ENCODE measurements at regions not wholly inside any gene's neighbourhood (a gene's known extent, or its start where the extent isn't known, plus 50 kb on each side); places are given as distances from the start of the nearest gene placed in this dataset.

DNA sequence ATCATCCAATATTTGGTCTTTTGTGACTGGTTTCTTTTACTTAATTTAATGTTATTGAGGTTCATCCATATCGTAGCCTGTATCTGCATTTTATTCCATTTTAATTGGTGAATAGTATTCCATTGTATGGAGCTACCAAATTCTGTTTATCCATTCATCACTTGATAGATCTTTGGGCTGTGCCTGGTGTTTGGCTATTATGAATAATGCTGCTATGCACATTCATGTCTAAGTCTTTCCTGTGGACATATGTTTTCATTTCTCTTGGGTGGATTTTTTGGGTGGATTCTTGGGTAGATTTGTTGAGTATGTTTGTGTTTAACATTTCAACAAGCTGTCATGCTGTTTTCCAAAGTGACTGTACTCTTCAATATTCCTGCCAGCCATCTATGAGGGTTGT lies 52.5 kb upstream of the NEDD4L start:
- no peak for DNase-seq

DNA sequence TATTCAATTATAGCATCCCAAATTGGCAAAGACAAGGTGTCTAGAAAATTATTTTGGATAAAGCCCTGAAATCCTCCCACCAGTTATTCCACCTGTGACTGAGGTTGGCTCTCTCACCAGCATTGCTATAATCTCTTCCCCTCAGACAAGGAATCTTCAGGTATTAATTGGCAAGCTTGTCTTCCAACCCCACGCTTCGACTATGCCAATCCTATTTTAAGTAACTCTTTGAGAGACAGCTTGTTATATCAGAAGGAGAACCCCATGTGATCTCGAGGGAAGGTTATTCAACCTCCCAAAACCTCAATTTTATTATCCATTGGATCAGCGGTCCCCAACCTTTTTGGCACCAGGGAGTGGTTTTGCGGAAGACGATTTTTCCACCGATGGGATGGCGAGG lies 54.5 kb upstream of the NEDD4L start:
- no peak for DNase-seq

DNA sequence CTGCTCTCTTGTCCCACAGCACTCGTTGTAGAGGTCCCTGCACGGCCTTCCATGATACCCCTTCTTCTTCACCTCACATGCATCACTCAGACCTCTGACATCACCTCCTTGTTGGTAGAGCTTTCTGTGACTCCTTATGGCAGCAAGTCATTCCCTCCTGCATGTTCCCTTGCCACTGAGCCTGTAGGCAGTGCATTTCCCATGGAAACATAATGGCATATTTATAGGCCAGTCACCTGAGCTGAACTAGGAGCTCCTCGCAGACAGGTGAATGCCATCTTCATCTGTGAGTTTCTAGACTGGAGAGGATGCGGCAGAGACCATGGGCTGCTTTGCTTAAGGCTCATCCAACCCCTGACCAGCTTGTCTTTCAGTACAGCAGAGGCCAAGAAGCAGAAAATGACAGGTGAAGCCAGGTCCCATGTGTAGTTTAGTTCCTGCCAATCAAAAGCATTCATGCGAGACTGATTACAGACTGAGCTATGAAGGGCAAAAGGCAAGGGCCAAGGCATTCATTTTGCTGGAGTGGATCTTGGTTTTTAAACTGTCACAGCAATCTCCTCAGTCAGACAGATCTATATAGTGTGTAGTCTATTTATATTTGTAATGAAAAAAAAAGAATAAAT lies 59.4 kb upstream of the NEDD4L start:
- DNase-seq = no peak

DNA sequence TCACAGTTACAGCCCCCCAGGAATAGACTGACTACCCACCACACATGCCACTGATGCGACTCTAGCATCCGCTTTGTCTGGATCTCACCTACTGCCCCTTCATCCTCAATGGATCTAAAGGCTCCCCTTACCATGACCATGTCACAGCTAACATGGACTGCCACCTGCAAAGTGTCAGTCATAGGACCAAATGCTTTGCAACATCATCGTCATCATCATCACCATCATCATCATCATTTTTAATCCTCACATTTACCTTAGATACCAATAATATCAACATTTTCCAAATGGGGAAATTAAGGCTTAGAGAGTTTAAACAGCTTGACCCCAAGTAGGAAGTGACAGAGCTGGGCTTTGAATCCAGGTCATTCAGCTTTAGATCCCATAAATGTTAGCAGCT lies 60.1 kb upstream of the NEDD4L start:
- no peak for DNase-seq

DNA sequence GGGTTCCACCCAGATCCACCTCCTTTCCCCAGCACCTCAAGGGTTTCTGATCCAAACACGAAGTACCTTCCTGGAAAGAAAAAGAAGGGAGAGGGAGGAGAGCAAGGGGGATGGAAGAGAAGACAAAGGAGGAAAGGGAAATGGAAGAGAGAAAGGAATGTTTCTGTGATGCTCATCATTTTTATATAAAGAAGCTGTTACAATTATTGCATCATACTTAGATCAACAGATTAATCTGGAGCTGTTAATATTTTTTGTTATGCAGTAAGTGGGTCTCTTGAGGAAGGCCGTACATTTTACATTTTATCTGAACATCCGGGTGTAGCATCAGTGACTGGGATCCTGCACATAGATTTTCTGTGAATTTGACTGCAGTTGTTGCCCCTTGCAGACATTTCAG lies 60.6 kb upstream of the NEDD4L start:
- DNase-seq = no peak

DNA sequence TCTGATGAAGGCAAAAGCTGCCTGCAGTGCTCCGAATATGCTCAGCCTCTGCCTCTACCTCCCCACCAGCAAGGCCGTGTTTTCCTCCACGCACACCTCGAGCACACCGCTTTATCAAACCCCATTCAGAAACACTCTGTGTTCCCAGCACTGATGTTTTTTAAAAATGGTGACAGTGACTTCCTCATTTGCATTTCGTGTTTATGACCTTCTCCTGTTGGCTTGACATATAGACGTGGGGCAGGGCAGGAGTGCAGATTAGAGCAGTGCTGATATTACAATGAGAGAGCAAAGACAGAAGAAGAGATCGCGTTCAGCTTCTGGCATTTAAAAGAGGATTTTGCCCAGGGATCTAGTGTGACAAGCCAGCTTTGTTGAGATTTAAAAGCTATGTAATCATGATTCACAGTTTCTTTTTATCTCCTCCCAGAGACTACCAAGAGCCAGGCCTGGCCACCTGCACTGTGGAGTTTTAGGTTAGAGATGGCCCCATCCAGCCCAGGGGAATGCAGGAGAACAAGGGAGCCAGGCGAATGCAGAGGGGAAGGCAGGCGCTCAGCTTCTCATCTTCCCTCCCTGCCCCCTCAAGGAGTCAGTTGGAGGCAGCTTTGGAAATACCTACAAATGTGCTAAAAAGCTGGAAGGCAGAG lies 61.5 kb upstream of the NEDD4L start:
- DNase-seq = no peak

DNA sequence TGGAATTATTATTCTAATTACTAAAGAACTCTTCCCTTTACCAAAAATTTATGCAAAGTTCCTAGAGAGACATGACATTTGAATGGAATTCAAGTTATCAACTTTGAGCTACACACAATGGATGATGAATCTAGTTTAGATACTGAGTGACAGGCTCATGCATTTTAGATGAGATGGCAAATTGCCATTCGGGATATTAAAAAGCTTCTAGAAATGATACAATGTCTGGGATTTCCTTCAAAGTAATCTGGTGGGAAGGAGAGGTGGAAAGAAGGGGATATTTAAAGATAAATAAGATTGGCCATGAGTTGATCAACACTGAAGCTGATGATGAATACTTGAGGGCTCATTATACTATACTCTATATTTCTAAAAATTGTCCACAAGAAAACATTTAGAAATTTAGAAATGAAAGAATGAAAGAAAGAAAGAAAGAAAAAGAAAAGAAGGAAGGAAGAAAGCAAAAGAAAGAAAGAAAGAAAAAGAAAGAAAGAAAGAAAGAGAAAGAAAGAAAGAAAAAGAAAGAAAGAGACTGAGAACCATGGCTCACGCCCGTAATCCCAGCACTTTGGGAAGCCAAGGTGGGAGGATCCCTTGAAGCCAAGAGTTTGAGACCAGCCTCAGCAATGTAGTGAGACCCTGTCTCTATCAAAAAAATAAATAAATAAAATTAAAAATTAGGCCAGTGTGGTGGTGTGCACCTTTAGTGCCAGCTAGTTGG lies 62.6 kb upstream of the NEDD4L start:
- no peak for DNase-seq

DNA sequence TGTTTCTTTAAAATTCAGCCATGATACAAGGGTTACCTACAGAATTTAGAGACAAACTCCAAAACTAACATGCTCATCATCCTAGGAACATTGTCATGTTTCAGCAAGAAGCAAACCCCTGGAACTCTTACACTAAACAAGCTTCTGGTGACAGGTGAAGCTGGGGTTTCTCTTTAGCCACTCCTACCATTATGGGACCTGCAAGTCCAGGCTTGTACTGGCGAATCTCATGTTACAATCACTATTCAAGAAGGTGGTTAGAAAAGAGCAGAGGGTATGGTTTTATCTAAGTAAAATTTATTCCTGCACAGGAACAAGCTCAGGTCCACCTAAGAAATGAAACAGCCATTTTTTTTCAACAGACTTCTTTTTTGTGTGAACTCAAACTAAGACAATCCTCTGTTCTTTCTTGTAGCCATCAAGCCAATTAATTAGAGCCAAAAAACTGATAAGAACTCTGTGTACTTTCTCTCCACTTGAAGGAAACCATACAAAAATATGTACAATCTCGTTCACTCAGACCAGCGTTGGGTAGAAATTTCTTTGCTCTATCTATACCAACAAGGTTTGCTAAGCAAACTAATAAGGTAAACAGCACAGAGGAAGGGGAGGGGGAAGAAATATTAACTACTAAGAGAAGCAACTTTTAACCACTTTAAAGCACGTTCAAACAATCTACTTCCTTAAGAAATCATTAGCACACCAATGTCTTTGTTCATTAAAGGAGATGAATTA lies 63.3 kb upstream of the NEDD4L start:
- DNase-seq = no peak

DNA sequence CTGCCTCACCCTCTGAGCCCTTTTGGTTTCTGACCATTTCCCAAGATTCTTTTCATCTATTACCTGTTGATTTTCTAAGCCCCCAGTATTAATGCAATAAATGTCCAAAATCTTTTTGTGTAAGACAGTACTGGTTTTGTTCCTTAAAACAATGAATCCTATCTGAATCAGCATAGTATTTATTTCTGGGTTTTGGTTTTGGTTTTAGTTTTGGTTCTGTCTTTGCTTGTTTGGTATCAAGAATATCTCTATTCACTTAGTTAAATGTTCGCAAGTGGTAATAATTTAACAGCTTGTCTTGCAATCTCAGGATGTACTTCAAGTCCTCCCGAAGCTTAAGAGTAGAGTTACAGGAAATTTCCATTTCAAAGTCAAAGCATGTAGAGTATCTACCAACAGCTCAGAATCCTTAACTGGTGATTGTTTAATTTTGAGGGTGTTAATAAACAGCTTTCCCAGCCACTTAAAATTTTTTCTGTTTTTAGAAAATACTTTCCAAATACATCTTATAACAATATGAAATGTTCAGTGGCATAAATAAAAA lies 67.7 kb upstream of the NEDD4L start:
- no peak for DNase-seq

DNA sequence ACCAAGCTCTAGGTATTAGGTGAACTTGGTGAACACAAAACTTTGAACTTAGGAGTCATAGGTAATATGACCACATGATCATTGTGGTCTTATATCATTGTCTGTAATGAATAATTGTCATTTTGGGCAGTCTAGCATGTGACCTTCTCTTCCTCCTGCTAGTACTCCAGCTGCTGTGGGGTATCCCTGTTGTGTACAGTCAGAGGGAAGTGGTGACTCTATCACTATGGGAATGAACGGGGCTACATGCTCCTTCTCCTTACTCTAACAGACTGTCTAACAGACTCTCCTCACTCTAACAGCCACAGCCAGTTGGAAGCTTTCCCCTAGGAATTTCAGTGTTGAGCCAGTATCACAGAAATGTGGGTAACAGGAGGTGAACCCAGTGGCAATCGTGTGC lies 68.2 kb upstream of the NEDD4L start:
- DNase-seq = no peak

DNA sequence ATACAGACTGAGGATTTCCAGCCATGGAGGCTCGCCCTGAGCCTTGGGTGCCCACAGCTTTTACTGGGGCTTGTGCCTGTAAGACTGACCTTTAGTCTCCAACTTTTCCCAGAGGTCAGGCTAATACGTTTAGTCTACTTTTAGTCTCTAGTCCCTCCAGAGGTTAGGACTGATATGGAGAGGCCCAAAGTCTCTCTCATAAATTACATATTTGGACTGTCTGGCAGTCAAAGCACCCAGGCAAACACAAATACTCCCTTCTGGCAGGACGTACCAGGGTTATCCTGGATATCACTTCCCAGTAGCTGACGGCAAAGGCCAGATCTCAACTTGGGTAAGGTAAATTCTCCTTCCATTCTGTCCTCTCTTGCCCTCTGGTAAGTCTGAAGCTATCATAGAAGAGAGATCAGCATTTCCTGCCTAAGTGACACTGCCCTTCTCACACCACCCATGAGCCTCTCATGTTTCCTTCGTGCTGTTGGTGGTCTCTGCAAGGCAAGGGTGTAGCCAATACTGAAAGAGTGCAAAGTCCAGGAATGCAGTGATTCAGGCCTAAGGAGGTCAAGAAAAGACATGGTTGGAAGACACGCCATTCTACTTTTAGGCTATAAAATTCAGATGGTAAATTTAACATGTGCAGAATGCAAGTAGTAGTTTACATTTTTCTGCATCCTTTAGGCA lies 69.3 kb upstream of the NEDD4L start:
- no peak for DNase-seq

DNA sequence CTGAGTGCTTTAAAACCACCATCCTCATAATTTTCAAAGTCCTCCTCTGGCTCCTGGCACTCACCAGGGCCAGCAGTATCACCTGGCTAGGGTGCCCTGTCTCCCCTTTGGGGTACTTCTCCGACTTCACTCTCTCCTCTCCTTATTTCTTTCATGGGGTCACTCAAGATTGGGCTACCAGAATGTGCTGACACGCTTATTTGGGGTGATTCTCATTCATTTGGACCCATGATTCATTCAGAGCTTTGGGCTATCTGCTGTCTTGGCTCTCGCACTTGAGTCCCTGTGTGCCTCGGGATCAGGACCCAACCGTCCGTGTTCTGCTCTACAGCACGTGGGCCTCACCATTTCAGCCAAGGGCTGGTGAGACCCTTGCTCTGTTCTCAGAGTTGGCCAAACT lies 70.1 kb upstream of the NEDD4L start:
- DNase-seq = no peak

DNA sequence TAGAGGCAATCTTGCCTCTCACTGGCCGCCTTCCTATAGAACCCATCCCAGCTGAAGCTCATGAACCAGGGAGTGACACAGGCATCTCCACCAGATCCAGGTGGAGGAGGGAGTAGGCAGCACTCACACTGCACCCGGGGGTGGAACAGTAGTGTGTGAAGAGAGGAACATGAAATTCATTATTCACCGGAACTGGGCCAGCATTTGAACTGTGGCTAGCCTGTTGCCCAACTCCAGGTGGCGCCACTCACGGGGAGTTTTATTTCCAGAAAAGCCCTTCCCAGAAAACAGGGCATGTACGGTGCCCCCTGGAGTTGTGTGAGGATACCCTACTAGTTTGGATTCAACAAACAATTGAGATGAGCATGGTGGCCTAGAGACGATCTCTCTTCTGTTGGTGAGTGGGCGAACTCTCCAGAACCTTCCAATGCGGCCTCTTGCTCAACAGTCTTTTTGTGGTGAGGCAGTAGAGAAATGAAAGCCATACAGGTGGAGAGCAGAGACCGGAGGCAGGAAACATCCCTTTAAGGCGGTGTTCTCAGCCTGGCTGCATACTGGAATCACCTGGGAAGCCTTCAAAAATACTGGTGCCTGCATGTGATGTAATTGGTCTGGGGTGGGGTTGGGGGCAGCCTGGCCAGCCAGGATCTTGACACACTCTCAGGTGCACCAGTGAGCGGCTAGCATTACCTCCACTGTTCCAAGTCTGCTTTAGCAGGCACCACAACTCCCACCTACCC lies 73.5 kb upstream of the NEDD4L start:
- DNase-seq = no peak

DNA sequence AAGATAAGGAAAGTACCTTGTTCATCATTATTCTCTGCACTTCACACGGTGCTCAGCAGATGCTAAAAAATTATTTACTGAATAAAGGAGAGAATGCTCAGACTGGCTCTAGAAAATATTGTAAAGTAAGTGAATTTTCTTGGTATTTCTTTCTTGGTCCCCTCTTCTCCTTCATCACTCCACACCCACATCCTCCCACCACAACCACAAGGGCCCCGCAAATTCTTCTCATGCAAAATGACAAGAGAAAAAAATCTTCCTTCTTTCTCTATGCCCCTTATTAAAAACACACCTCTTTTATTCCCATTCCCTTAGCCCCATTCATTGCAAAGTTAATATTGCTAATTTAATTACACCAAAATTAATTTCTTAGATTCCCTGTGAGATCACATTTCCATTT lies 74.2 kb upstream of the NEDD4L start:
- DNase-seq = no peak

DNA sequence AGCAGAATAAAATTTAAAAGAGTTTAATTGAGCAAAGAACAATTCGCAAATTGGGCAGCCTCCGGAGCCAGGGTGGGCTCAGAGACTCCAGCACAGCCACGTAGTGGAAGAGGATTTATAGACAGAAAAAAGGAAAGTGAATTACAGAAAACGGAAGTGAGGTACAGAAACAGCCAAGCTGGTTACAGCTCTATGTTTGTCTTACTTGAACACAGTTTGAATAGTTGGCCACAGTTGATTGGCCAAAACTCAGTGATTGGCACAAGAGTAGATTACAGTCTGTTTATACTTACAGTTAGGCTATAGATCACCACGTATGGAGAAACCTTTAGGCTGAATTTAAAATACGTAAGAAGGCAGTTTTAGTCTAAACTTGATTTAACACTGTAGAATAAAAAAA lies 78.8 kb upstream of the NEDD4L start:
- no peak for DNase-seq

DNA sequence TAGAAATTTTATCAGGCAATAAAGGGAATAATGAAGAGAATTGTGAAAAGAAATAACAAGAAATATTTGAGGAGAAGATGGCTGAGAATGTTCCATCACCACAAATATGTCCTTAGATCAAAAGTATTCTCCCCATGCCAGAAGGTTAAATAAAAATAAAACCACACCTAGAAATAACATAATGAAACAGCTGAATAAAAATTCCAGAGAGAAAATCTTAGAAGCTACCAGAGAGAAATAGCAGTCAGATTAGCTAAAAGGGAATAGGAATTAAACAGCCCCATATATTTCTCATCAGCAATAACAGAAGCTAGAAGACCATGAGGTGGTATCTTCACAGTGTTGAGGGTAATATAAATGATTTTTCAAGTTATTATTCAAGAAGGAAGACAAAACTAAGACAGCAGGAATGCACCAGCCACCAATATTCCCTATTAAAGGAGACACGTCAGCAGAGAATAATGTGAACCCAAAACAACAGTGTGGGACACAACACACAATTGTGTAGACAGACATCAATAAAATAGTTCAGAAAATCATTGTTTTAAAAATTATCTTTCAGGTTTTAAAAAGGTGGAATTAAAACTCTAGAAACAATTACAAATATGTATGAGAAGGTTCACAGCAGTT lies 82.0 kb upstream of the NEDD4L start:
- no peak for DNase-seq

DNA sequence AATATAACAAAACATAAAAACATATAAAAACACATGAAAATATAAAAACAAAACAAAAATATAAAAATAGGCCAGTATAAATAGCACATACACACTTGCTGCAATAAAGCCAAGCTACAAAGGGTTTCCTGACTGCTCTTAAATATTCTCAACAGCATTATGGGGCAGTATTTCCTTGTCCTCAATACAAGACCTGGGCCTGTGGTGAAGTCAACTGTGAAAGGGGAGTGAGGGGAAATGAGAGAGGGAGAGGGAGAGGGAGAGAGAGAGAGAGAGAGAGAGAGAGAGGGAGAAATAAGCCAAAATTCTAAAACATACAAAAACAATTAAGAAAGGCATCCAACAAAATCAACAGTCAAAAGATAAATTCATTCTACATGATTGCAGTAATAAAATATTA lies 82.6 kb upstream of the NEDD4L start:
- DNase-seq = no peak

DNA sequence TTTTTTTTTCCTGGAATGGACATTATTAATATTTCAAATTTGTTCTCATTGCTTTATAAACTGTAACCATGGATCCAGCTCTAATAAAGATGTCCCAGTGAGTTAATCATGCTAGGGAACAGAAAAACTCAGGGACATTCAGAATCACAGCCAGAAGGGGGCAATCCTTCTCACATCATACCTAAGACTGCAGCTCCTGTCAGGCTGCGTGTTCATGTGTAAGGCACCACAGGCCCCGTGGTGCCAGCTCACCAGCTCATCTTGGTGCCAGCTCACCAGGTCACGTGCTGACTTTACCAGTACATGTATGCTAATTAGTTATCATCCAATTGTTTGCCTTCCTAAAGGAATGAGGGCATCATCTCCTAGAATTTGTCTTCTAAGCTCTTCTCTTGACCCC lies 84.7 kb upstream of the NEDD4L start:
- DNase-seq = peak; percentile 11 to 25

DNA sequence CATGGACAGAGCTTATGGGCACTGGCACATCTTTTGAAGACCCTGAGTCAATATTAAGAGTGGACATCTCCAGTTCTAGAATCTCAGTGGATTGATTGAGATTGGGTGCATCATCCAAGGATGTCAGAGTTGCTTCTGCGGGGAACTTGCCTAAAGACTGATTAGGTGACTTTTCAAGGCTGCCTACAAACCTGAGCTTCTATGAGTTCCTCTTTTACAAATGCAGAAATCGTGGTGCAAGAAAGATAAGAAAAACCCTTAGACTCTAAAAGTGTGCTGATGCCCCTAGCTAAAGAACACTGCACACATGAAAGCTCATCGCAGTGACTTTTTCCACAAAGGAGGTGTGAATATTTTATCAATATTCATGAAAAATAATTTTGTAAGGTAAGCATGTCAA lies 86.8 kb upstream of the NEDD4L start:
- no peak for DNase-seq

DNA sequence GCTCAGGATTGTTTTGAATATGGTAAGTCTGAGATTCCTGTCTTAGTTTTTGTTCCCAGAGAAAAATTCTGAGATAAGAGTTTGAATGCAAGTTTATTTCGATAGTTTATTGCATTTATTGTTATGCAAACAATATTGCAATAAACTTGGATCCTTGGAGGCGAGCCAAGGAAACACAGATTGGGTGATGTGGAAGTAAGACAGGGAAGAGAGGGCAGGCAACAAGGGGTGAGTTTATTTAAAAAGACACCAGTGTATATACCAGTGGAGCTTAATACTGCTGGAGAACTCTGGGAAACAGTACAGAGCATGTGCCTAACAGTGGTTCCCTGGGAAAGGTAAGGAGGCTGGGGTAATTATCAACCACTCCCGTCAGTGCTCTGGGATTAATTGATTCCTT lies 87.5 kb upstream of the NEDD4L start:
- DNase-seq = no peak

DNA sequence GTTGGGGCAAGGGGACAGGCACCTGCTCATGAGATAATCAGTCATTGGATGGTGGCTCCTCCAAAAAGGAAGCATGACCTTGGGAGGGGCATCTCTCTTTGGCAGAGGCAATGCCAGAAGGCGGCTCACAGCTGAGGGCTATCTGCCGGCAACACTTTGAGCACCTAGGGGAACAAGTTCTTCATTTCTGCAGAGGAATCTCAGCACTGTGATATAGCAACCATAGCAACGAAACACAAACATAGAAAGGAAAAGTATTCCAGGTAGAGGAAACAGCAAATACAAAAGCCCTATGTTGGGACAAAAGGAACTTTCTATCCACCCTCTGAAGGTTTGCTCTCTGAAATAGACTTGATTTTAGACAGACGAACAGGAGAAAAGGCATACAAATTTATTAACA lies 89.1 kb upstream of the NEDD4L start:
- no peak for DNase-seq

DNA sequence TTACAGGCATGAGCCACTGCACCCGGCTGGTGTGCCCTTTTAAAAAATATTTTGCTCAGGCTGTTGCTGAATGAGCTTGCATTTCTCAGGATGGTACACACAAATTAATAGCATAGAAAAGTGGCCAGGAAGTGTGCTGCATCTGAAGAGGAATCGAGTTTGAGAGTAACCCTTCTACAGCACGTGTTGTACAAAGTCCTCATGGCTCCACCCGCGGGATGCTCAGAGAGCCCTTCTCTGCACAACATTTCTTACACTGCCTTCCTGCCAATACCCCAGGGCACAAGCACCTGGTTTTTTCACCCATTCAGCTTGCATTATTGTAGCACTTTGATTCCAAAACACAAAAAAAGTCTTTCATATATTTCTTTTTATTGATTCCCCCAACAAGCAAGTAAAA lies 90.1 kb upstream of the NEDD4L start:
- DNase-seq = no peak

Measured in AML-193 (cell line).